ENCODE measurements at regions not wholly inside any gene's neighbourhood (a gene's known extent, or its start where the extent isn't known, plus 50 kb on each side); places are given as distances from the start of the nearest gene placed in this dataset.

DNA sequence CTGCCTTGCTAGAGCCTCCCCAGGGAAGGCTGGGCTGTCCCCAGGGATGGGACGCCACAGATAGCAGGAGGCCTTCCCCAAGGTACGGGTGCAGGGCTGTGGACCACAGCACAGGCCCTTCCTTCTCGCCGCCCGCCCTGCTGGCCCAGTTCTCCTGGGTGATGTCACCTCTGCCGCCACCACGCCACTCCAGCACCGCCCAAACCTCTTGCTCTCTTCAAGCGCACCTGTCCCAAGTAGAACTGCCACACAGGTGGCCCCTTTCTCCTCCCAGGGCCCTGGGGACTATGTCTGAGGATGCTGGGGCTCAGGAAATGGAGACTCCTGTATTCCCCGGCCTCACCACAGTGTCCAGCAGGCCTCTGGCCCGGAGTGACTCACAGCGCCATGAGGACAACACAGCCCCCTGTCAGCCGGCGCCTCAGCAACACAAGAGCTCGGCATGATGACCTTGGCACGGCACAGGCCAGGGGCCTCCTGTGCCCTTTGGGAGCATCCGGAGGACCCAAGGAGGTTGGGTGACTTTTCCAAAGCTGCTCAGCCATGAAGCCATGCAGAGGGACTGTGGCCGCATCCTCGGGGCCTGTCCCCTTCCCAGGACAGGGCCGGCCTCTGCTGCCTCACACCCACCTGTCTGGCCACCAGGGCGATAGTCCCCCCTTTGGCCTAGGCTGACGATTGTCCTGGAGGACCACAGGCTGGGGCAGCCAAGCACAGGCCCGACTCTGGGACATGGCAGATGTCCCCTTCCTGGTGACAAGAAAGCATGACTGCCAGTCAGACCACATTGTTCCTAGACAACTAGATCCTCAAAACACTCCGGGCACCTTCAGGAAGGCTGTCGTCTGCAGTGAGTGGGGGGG, 1023.5 kb downstream of the BRD1 start:
- no peak for DNase-seq

- DNase-seq = no peak
Measured at GRCh38 chr22:48803171-48803947, 1024.3 kb downstream of the BRD1 start.

GRCh38 chr22:48802576-48802975, 1025.1 kb downstream of the BRD1 start:
- DNase-seq = no peak

DNA sequence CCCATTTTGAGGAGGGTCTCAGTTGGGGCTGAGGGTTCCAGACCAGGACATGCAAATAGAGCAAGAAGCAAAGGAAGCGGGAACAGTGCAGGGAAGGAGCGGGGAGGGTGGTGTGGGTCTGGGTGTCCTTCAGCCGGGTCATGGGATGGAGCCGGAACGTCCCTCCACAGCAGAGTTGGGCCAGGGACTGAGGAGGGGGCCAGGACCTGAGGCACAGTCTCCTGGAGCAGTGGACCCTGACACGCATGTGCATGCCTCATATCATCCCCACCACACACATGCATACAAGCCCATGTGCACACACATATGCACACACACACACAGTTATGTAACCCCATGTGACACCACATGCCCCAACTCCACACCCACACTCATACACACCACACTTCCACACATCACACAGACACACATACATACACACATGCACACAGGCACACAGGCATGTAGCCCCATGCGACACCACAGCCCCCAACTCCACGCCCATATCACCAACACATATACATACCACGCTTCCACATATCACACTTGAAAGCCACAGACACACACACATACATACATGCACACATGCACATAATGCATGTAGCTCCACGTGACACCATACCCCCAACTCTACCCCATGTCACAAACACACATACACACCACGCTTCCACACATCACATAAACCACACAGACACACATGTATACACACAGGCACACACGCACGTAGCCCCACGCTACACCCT, 1026.6 kb downstream of the BRD1 start:
- no peak for DNase-seq

GRCh38 chr22:48800036-48800885, 1027.4 kb downstream of the BRD1 start:
- DNase-seq = no peak

DNA sequence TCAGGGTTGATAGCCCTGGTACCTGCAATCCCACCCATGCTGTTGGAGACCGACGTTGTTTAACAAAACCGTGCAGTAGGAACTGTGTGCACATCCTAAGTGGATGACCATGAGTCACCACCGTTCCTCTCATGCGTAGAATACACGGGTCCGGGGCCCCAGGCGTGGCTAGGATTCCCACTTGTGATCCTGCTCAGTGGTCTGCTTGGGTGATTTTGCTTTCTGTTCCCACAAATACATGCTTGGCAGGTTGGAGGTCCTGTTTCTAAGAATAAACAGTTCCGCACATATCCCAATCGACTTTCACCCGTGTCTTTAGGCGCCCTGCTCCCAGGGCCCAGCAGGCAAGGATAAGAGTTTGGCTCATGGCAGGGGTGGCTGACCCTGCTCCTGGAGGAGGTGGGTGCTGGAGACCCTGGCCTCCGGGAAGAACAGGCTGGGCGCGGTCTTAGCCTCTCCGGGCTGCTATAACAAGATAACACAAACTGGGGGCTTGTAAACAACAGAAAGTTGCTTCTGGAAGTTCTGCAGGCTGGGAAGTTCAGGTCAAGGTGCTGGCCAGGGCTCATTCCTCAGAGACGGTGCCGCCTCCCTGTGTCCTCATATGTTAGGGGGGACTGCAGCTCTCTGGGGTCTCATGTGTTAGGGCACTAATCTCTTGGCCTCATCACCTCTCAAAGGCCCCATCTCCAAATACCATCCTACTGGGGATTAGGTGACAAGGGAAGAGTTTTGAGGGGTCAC, 1028.3 kb downstream of the BRD1 start:
- DNase-seq = no peak

GRCh38 chr22:48798281-48799226, 1029.1 kb downstream of the BRD1 start:
- no peak for DNase-seq

- DNase-seq = no peak
Measured at GRCh38 chr22:48797731-48798130, 1029.9 kb downstream of the BRD1 start.

DNA sequence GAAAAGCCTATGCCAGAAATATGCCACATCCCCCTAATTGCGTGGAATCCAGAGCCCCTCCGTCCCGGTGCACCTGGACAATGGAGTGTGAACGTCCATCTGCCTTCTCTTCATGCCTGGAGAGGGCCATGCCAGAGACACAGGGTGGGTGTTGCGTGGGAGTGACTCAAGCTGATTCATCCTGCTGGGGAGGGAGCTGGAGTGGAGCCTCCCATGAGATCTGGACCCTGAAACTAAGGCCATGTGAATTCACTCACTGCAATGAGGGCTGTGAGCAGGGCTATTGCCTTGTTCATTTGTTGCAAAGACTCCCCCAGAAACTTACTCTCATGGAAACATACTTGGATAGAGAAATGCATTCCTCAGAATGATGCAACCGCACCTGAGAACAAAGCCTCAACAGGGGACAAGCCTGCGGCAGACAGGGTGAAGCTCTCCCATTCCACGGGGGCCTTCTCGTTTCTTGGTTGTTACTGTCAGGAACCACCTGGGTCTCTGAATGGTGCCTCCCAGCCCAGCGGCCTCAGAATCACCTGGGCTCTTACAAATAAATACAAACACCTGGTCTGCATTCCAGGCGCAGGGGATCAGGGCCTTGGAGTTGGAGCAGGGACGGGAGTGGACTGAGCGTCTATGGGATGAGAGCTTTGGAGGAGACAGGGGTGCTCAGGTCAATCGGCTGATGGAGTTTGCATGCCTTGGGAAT, 1031.2 kb downstream of the BRD1 start:
- no peak for DNase-seq

- no peak for DNase-seq
Measured at GRCh38 chr22:48795664-48796063, 1032.0 kb downstream of the BRD1 start.

GRCh38 chr22:48794906-48795305, 1032.8 kb downstream of the BRD1 start:
- DNase-seq = no peak

- DNase-seq = no peak
Measured at GRCh38 chr22:48793949-48794348, 1033.7 kb downstream of the BRD1 start.

GRCh38 chr22:48786679-48786996, 1041.0 kb downstream of the BRD1 start:
- DNase-seq = no peak

DNA sequence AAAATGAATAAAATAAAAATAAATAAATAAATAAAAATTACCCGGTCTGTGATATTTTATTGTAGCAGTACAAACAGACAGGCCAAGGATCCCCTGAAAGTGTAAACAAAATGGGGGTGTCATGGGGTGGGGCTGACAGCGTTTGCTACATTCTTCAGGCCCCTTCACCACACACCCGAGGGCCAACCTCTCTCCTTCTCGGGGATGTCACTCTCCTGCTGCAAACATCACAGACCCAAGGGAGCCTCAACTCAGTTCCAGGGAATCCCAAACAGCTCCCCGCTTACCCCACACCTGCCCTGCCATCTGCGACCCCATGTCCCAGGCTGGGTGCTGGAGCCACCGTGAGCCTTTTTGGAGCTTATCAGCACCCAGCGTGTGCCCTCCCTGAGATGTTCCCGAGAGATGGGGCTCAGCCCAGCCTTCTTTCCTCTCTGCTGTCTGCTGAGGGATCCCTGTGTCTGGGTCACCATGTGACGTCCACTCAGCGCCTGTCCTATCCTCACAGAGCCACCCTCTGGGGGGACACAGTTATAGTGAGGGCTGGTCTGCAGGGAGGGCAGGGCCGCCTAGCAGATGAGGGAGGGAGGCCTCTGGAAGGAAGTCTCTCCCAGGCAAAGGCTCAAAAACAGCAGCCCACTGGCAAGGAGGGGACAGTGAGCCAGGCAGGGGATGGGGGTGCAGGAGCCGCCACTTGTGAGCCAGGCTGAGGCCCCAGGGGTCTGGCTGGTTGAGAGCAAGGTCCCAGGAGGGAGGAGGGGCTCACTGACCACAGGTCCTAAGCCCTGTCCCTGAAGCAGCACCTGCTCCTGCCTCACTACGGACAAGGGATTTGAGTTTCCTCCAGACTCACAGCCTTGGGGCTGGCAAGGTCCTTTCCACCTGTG, 1041.6 kb downstream of the BRD1 start:
- no peak for DNase-seq

GRCh38 chr22:48784701-48785503, 1042.8 kb downstream of the BRD1 start:
- no peak for DNase-seq

DNA sequence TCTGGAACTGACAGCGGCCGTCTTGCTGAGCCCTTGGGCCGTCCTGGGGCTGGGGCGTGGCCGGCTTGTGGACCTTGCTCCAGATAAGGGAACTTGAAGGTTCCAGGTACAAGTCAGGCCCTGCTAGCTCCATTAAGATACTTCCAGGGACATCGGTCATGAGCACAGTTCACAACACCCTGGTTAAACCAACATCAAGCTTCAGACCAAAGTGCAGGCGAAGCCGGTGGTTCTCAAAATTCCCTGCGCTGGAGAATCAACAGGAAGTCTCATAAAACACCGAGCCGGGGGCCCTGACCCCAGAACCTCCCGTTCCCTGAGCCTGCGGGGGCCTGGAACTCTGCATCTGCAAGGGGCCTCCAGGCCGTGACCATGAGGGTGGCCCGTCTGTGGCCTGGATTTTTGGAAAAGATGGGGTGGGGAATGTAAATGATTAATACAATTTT, 1043.8 kb downstream of the BRD1 start:
- DNase-seq = no peak

DNA sequence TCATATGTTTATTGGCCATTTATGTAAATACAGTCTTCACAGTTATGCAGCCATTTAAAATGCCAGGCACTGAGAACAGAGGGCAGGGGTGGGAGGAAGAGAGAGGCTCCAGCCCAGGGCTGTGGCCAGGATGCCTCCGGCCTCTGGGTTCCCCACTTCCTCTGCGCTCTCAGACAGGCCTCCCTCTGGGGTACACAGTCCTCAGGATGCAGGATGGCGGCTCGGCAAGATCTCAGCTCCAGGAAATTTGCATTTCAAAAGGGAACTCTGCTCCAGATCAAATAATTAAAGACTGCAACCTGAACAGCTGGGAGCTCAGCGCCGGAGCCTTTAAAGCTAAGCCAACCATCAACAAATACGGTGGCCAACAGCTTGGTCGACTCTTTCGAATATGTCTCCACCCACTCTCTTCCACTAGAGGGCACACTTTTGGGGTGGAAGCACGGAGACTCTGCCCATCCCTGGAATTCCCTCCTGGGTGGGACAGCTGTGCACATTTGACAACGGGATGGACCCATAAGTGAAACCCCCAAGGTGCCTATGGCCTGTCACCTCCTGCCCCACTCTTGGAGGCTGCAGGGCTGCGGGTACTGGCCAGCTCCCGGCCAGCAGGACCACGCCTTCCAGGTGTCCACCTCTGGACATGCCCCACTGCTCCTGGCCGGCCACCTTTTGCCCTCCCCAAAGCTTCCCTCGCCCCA, 1044.7 kb downstream of the BRD1 start:
- no peak for DNase-seq
